ENCODE measurements at regions not wholly inside any gene's neighbourhood (a gene's known extent, or its start where the extent isn't known, plus 50 kb on each side); places are given as distances from the start of the nearest gene placed in this dataset.
"Not testable (repeated sequence)": the region's sequence is repeated elsewhere in the genome, so short reads cannot be mapped to it uniquely, and the experiment has no call there.

DNA sequence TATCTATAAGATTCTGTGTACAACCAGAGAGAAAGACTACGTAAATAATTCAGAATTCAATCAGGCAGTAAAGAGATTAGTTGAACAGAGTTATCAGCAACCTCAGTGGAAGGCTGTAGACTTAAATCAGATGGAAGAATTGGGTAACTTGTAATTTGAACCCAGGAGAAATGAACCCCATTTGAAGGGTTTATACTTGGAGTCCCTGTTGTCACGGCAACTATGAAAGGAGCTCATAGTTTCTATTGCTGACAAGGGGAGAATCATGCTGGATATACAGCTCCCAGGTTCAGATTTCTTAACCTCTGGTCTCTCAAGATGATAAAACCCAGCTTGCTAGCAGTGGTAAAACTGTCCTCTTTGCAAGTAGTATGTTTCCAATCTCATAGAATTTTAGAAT lies 54.4 kb upstream of the BMP4 start:
- no peak for DNase-seq
- Mint-ChIP-seq H3K9me3 (peaks cover 3 to 13% (median 8%) of the 10 kb centered on the region in 8 donors), H3K27ac (no peak overlapping the region), H3K4me1 (no peaks in the 10 kb centered on the region), H3K36me3 (no peaks in the 10 kb centered on the region), H3K27me3 (no peaks in the 10 kb centered on the region), H3K4me3 (no peak overlapping the region)
- H3K9me3 ChIP-seq (ENCODE audit: control insufficient read depth in 1 of 2, low read length in 2 of 2), result no peaks in the 10 kb centered on the region
- no peak overlapping the region for H3K27ac ChIP-seq (ENCODE audit: low read depth, low read length)
- H3K4me1 ChIP-seq (ENCODE audit: insufficient read depth, low read length), result no peaks in the 10 kb centered on the region
- ChIA-PET CTCF (ENCODE audit: partially characterized antibody) (no interaction called here), POLR2A (ENCODE audit: partially characterized antibody) (no interaction called here)
- intact Hi-C loops (cut with micrococcal nuclease), result no loop called here
- H3K4me3 ChIP-seq (ENCODE audit: low read length in 2 of 2), result no peak overlapping the region
- no peaks in the 10 kb centered on the region for H3K27me3 ChIP-seq (ENCODE audit: insufficient read depth, low read length)
- no peaks in the 10 kb centered on the region for H3K36me3 ChIP-seq (ENCODE audit: insufficient read depth, low read length)

DNA sequence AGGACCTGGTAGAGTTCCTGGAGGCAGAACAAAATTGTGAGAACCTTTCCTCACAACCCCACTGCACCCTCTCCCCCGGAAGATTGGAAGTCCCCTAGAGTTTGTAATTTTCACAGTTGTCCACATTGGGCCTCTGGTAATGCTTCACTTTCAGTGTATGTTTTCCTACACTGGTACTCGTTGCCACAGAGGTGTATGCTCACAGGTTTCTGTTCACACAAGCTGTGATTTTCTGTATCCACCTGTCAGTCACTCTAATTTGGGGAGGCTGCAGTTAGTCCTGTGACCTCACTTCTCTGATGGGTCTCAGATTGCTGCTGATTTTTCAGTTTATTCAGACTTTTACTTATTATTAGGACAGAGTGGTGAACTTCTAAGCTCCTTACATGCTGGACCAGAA lies 66.4 kb upstream of the BMP4 start:
- intact Hi-C loops (cut with micrococcal nuclease), result no loop called here
- H3K9me3 ChIP-seq (ENCODE audit: control insufficient read depth in 1 of 2, low read length in 2 of 2), result no peaks in the 10 kb centered on the region
- ChIA-PET CTCF (ENCODE audit: partially characterized antibody) (no interaction called here), POLR2A (ENCODE audit: partially characterized antibody) (no interaction called here)
- no peak overlapping the region for H3K27ac ChIP-seq (ENCODE audit: low read depth, low read length)
- no peak for DNase-seq
- no peak overlapping the region for H3K4me3 ChIP-seq (ENCODE audit: low read length in 2 of 2)
- no peaks in the 10 kb centered on the region for H3K27me3 Mint-ChIP-seq
- no peak overlapping the region for H3K27ac Mint-ChIP-seq
- no peaks in the 10 kb centered on the region for H3K27me3 ChIP-seq (ENCODE audit: insufficient read depth, low read length)
- no peaks in the 10 kb centered on the region for H3K36me3 ChIP-seq (ENCODE audit: insufficient read depth, low read length)
- no peaks in the 10 kb centered on the region for H3K4me1 Mint-ChIP-seq
- H3K9me3 Mint-ChIP-seq, result peaks cover 0 to 7% (median under 1%) of the 10 kb centered on the region in 8 donors
- no peaks in the 10 kb centered on the region for H3K36me3 Mint-ChIP-seq
- H3K4me1 ChIP-seq (ENCODE audit: insufficient read depth, low read length), result no peaks in the 10 kb centered on the region
- no peak overlapping the region for H3K4me3 Mint-ChIP-seq

DNA sequence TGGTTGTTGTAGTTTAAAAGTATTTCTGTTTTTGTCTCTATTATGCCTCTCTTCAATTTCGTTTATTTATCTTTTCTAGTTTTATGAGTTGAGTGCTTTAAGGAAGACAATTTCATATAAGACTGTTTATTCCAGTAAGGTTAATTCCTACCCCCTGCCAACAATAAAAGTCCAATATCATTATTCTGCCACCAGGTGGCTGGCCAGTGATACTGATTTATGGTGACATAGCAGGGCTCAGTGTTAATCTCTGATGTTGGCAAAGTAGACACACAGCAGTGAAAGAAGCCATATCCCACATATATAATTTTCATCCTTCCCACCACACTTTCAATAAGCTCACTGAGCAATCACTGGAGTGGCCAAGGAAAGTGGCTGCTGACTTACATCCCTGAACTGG lies 69.0 kb upstream of the BMP4 start:
- H3K27ac Mint-ChIP-seq, result no peak overlapping the region

DNA sequence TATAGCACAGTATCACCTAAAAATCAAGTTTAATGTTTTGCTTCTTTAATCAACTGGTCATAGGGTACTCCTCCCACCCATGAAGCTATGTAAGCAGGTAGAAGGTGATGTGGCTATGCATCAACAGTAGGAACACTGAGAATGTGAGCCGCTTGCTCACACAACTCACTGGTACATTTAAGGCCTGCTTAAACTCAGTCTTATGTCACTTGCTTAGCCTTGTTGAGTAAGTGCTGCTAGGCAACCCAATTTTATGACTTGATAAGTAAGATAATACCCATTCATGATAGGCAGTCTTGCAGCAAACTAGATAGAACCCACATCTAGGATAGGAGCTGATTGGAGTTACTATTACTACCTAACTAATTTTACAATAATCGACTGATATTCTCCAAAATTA lies 70.0 kb upstream of the BMP4 start:
- no peak overlapping the region for H3K4me3 Mint-ChIP-seq
- peaks cover 0 to 15% (median 6%) of the 10 kb centered on the region in 8 donors for H3K9me3 Mint-ChIP-seq
- Histone ChIP-seq H3K4me3 (ENCODE audit: low read length in 2 of 2) (no peak overlapping the region), H3K27me3 (ENCODE audit: insufficient read depth, low read length) (no peaks in the 10 kb centered on the region), H3K36me3 (ENCODE audit: insufficient read depth, low read length) (no peaks in the 10 kb centered on the region), H3K27ac (ENCODE audit: low read depth, low read length) (no peak overlapping the region), H3K4me1 (ENCODE audit: insufficient read depth, low read length) (no peaks in the 10 kb centered on the region), H3K9me3 (ENCODE audit: control insufficient read depth in 1 of 2, low read length in 2 of 2) (no peaks in the 10 kb centered on the region)
- intact Hi-C loops (cut with micrococcal nuclease), result no loop called here
- H3K27me3 Mint-ChIP-seq, result no peaks in the 10 kb centered on the region
- CTCF ChIA-PET (ENCODE audit: partially characterized antibody), result no interaction called here
- no peak overlapping the region for H3K27ac Mint-ChIP-seq
- DNase-seq, result no peak
- H3K4me1 Mint-ChIP-seq, result no peaks in the 10 kb centered on the region
- POLR2A ChIA-PET (ENCODE audit: partially characterized antibody), result no interaction called here
- no peaks in the 10 kb centered on the region for H3K36me3 Mint-ChIP-seq

More for the DNA sequence above, 69.0 kb upstream of the BMP4 start:
- Mint-ChIP-seq H3K36me3 (no peaks in the 10 kb centered on the region), H3K27me3 (no peaks in the 10 kb centered on the region), H3K9me3 (peaks cover 0 to 16% (median 4%) of the 10 kb centered on the region in 8 donors), H3K4me3 (no peak overlapping the region), H3K4me1 (no peaks in the 10 kb centered on the region)
- ChIA-PET CTCF (ENCODE audit: partially characterized antibody) (no interaction called here), POLR2A (ENCODE audit: partially characterized antibody) (no interaction called here)
- Histone ChIP-seq H3K27me3 (ENCODE audit: insufficient read depth, low read length) (no peaks in the 10 kb centered on the region), H3K4me1 (ENCODE audit: insufficient read depth, low read length) (no peaks in the 10 kb centered on the region), H3K4me3 (ENCODE audit: low read length in 2 of 2) (no peak overlapping the region), H3K27ac (ENCODE audit: low read depth, low read length) (no peak overlapping the region), H3K36me3 (ENCODE audit: insufficient read depth, low read length) (no peaks in the 10 kb centered on the region), H3K9me3 (ENCODE audit: control insufficient read depth in 1 of 2, low read length in 2 of 2) (no peaks in the 10 kb centered on the region)
- no peak for DNase-seq
- intact Hi-C loops (cut with micrococcal nuclease), result no loop called here

DNA sequence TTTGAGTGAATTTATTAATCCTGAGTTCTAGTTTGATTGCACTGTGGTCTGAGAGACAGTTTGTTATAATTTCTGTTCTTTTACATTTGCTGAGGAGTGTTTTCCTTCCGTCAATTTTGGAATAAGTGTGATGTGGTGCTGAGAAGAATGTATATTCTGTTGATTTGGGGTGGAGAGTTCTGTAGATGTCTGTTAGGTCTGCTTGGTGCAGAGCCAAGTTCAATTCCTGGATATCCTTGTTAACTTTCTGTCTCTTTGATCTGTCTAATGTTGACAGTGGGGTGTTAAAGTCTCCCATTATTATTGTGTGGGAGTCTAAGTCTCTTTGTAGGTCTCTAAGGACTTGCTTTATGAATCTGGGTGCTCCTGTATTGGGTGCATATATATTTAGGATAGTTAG lies 74.4 kb upstream of the BMP4 start:
- H3K4me1 ChIP-seq (ENCODE audit: insufficient read depth, low read length); H3K27me3 Mint-ChIP-seq; intact Hi-C loops (cut with micrococcal nuclease); H3K27ac Mint-ChIP-seq; H3K4me3 ChIP-seq (ENCODE audit: low read length in 2 of 2); DNase-seq; CTCF ChIA-PET (ENCODE audit: partially characterized antibody); H3K27ac ChIP-seq (ENCODE audit: low read depth, low read length); H3K9me3 ChIP-seq (ENCODE audit: control insufficient read depth in 1 of 2, low read length in 2 of 2); POLR2A ChIA-PET (ENCODE audit: partially characterized antibody); H3K4me3 Mint-ChIP-seq; H3K36me3 ChIP-seq (ENCODE audit: insufficient read depth, low read length); H3K27me3 ChIP-seq (ENCODE audit: insufficient read depth, low read length); H3K4me1 Mint-ChIP-seq; H3K36me3 Mint-ChIP-seq: not testable (repeated sequence)
- peaks cover 0 to 34% (median 18%) of the 10 kb centered on the region in 8 donors for H3K9me3 Mint-ChIP-seq

DNA sequence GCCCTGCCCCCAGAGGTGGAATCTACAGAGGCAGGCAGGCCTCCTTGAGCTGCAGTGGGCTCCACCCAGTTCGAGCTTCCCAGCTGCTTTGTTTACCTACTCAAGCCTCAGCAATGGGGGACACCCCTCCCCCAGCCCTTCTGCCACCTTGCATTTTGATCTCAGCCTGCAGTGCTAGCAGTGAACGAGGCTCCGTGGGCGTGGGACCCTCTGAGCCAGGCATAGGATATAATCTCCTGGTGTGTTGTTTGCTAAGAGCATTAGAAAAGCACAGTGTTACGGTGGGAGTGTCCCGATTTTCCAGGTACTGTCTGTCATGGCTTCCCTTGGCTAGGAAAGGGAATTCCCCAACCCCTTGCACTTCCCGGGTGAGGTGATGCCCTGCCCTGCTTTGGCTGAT lies 76.7 kb upstream of the BMP4 start:
- H3K4me1 Mint-ChIP-seq; H3K4me3 Mint-ChIP-seq; POLR2A ChIA-PET (ENCODE audit: partially characterized antibody); H3K4me3 ChIP-seq (ENCODE audit: low read length in 2 of 2); H3K27ac ChIP-seq (ENCODE audit: low read depth, low read length); DNase-seq; H3K27me3 ChIP-seq (ENCODE audit: insufficient read depth, low read length); intact Hi-C loops (cut with micrococcal nuclease); H3K9me3 ChIP-seq (ENCODE audit: control insufficient read depth in 1 of 2, low read length in 2 of 2); H3K4me1 ChIP-seq (ENCODE audit: insufficient read depth, low read length); H3K27ac Mint-ChIP-seq; CTCF ChIA-PET (ENCODE audit: partially characterized antibody); H3K36me3 ChIP-seq (ENCODE audit: insufficient read depth, low read length); H3K36me3 Mint-ChIP-seq; H3K27me3 Mint-ChIP-seq: not testable (repeated sequence)
- peaks cover 0 to 48% (median 22%) of the 10 kb centered on the region in 8 donors for H3K9me3 Mint-ChIP-seq

DNA sequence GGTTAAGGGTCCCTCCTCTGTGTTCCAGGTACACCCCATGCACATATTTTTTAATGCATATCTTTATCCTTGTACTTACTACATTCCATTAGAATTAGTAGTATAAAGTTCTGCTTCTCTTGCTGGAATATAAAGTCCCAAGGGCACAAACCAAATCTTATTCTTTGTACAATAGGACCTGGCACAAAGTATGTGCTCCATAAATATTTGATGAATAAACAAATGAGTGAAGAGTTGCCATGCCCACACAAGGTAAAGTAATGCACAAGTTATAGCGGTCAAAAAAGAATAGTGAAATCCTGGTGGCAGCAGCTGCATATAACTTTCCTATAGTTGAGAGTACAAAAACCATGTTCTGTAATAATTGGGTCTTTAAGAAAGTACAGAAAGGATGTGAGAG lies 82.1 kb upstream of the BMP4 start:
- intact Hi-C loops (cut with micrococcal nuclease), result no loop called here
- Histone ChIP-seq H3K9me3 (ENCODE audit: control insufficient read depth in 1 of 2, low read length in 2 of 2) (no peaks in the 10 kb centered on the region), H3K27me3 (ENCODE audit: insufficient read depth, low read length) (no peaks in the 10 kb centered on the region), H3K4me3 (ENCODE audit: low read length in 2 of 2) (no peak overlapping the region), H3K4me1 (ENCODE audit: insufficient read depth, low read length) (no peaks in the 10 kb centered on the region), H3K27ac (ENCODE audit: low read depth, low read length) (no peak overlapping the region), H3K36me3 (ENCODE audit: insufficient read depth, low read length) (no peaks in the 10 kb centered on the region)
- DNase-seq, result no peak
- ChIA-PET POLR2A (ENCODE audit: partially characterized antibody) (no interaction called here), CTCF (ENCODE audit: partially characterized antibody) (no interaction called here)
- Mint-ChIP-seq H3K4me1 (no peaks in the 10 kb centered on the region), H3K27me3 (no peaks in the 10 kb centered on the region), H3K36me3 (no peaks in the 10 kb centered on the region), H3K27ac (no peak overlapping the region), H3K9me3 (peaks cover 0 to 39% (median 16%) of the 10 kb centered on the region in 8 donors), H3K4me3 (no peak overlapping the region)

DNA sequence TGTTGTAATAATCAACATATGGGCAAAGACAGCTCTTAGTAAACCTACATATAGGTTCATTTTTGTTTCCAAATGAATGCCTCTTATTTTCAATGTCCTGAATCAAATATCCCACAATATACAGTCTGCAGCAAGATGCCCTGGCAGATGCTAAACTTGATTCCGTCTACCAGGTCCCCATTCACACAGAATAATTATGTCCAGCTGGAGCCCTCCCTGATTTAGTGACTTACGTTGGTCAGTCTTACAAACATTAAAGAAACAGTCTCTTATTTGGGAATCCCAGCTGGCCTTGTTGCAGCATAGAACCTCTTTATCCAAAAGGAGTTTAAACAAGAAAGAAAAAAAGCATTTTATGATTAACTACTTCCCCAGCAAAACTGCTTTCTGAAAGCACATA lies 82.7 kb upstream of the BMP4 start:
- no peak overlapping the region for H3K27ac ChIP-seq (ENCODE audit: low read depth, low read length)
- H3K27me3 Mint-ChIP-seq, result peaks cover 0 to 1% of the 10 kb centered on the region in 2 donors
- H3K4me1 Mint-ChIP-seq, result no peaks in the 10 kb centered on the region
- H3K9me3 Mint-ChIP-seq, result peaks cover 0 to 33% (median 15%) of the 10 kb centered on the region in 8 donors
- DNase-seq, result no peak
- H3K4me1 ChIP-seq (ENCODE audit: insufficient read depth, low read length), result no peaks in the 10 kb centered on the region
- no peaks in the 10 kb centered on the region for H3K27me3 ChIP-seq (ENCODE audit: insufficient read depth, low read length)
- H3K27ac Mint-ChIP-seq, result no peak overlapping the region
- no peaks in the 10 kb centered on the region for H3K36me3 ChIP-seq (ENCODE audit: insufficient read depth, low read length)
- POLR2A ChIA-PET (ENCODE audit: partially characterized antibody), result no interaction called here
- H3K4me3 Mint-ChIP-seq, result no peak overlapping the region
- H3K4me3 ChIP-seq (ENCODE audit: low read length in 2 of 2), result no peak overlapping the region
- intact Hi-C loops (cut with micrococcal nuclease), result no loop called here
- no peaks in the 10 kb centered on the region for H3K9me3 ChIP-seq (ENCODE audit: control insufficient read depth in 1 of 2, low read length in 2 of 2)
- no peaks in the 10 kb centered on the region for H3K36me3 Mint-ChIP-seq
- CTCF ChIA-PET (ENCODE audit: partially characterized antibody), result no interaction called here
